CD4-positive, alpha-beta T cell (primary cell): ENCODE measurements at regions not wholly inside any gene's neighbourhood (a gene's known extent, or its start where the extent isn't known, plus 50 kb on each side); places are given as distances from the start of the nearest gene placed in this dataset.

Source experiments
- ATAC-seq: fragments of 200-7000 bp; cut with Tn5 transposase; one replicate; pipeline ENCODE4 v1.10.0; 2022; ENCODE audit warnings: mild to moderate bottlenecking; ENCODE audit not compliant: poor library complexity
- CTCF ChIA-PET: fragments of 350-600 bp; sonication (Branson Sonifier 250); formaldehyde crosslinking; loops from one replicate; lab custom pipeline; 2021; ENCODE audit warnings: antibody characterized with exemption, inconsistent platforms; lab: Charles Lee
- POLR2A ChIA-PET: fragments of 350-600 bp; sonication (Branson Sonifier 250); formaldehyde crosslinking; loops from one replicate; lab custom pipeline; 2021; ENCODE audit warnings: antibody characterized with exemption, inconsistent platforms; lab: Charles Lee
- DNase-seq, 14 experiments: peaks; one replicate each; pipeline ENCODE4 v3.0.0-alpha.2; 2013 to 2020; ENCODE audit warnings: mixed read lengths in 2 of 14
- H3K27ac ChIP-seq, 2 donors: one replicate each; pipeline versions ENCODE4 v1.5.1 to v1.7.0; 2013; ENCODE audit warnings: low read length in 2 of 2, low read depth in 1 of 2, mild to moderate bottlenecking in 1 of 2
- H3K27me3 ChIP-seq, 2 experiments: 1 replicate in 1 of 2; 2 replicates in 1 of 2; pipeline versions ENCODE4 v1.6.1 to v1.7.0; 2013; ENCODE audit warnings: low read length in 2 of 2, control low read depth in 1 of 2, mild to moderate bottlenecking in 1 of 2, moderate library complexity in 1 of 2; ENCODE audit not compliant: insufficient read depth in 2 of 2, control insufficient read depth in 1 of 2
- H3K36me3 ChIP-seq: one replicate; pipeline ENCODE4 v1.6.1; 2013; ENCODE audit warnings: low read length, control low read depth; ENCODE audit not compliant: insufficient read depth
- H3K4me1 ChIP-seq: one replicate; pipeline ENCODE4 v1.6.1; 2013; ENCODE audit warnings: low read length, control low read depth; ENCODE audit not compliant: insufficient read depth
- H3K4me3 ChIP-seq: one replicate; pipeline ENCODE4 v1.5.1; 2013; ENCODE audit warnings: mild to moderate bottlenecking, low read length, moderate library complexity
- H3K9me3 ChIP-seq, 2 experiments: 1 replicate in 1 of 2; 2 replicates in 1 of 2; pipeline versions ENCODE4 v1.6.1 to v1.7.0; 2013; ENCODE audit warnings: low read length in 2 of 2, mild to moderate bottlenecking in 2 of 2, control low read depth in 1 of 2, moderate library complexity in 1 of 2; ENCODE audit not compliant: control insufficient read depth in 1 of 2, insufficient read depth in 1 of 2
- H3K27ac Mint-ChIP-seq: one replicate; pipeline ENCODE4 v1.8.0; 2020; ENCODE audit warnings: mixed read lengths
- H3K27me3 Mint-ChIP-seq: one replicate; pipeline ENCODE4 v1.8.0; 2021; ENCODE audit warnings: mixed read lengths
- H3K36me3 Mint-ChIP-seq: one replicate; pipeline ENCODE4 v1.8.0; 2021; ENCODE audit warnings: low read depth, mixed read lengths
- H3K4me1 Mint-ChIP-seq: one replicate; pipeline ENCODE4 v1.8.0; 2021; ENCODE audit warnings: low read depth, mixed read lengths
- H3K4me3 Mint-ChIP-seq: one replicate; pipeline ENCODE4 v1.8.0; 2020; ENCODE audit warnings: mild to moderate bottlenecking, mixed read lengths
- H3K9me3 Mint-ChIP-seq: one replicate; pipeline ENCODE4 v1.8.0; 2020; ENCODE audit warnings: mixed read lengths
- intact Hi-C, 2 experiments: fragments of 100-400 bp; cut with DNase I in 1 of 2; cut with micrococcal nuclease in 1 of 2; formaldehyde crosslinking; loops; one replicate each; pipeline versions ENCODE4 v1.15.1 to v1.9.0; 2023 to 2025; cut with DNase I, micrococcal nuclease
- TF ChIP-seq, protein P1 (sequence below): fragments of 200-600 bp; IDR thresholded peaks from one replicate; pipeline ENCODE4 v1.8.0; 2022; ENCODE audit warnings: antibody characterized with exemption, mild to moderate bottlenecking

GRCh38 chr6:14717307-14717706, 528.6 kb upstream of the JARID2 start:
- H3K4me1 Mint-ChIP-seq, result peaks cover 46% of the 10 kb centered on the region
- H3K27ac Mint-ChIP-seq, result no peak overlapping the region

GRCh38 chr6:14718861-14719260, 527.0 kb upstream of the JARID2 start:
- Mint-ChIP-seq H3K36me3 (no peaks in the 10 kb centered on the region), H3K27me3 (no peaks in the 10 kb centered on the region), H3K9me3 (no peaks in the 10 kb centered on the region), H3K27ac (peak overlapping the region; percentile 45), H3K4me3 (no peak overlapping the region), H3K4me1 (peaks cover 53% of the 10 kb centered on the region)
- intact Hi-C loops, result no loop called here
- DNase-seq, result no peak
- TF ChIP-seq, protein P1, sequence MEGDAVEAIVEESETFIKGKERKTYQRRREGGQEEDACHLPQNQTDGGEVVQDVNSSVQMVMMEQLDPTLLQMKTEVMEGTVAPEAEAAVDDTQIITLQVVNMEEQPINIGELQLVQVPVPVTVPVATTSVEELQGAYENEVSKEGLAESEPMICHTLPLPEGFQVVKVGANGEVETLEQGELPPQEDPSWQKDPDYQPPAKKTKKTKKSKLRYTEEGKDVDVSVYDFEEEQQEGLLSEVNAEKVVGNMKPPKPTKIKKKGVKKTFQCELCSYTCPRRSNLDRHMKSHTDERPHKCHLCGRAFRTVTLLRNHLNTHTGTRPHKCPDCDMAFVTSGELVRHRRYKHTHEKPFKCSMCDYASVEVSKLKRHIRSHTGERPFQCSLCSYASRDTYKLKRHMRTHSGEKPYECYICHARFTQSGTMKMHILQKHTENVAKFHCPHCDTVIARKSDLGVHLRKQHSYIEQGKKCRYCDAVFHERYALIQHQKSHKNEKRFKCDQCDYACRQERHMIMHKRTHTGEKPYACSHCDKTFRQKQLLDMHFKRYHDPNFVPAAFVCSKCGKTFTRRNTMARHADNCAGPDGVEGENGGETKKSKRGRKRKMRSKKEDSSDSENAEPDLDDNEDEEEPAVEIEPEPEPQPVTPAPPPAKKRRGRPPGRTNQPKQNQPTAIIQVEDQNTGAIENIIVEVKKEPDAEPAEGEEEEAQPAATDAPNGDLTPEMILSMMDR, result no peak
- H3K27me3 ChIP-seq, result no peaks in the 10 kb centered on the region
- H3K36me3 ChIP-seq, result no peaks in the 10 kb centered on the region
- no peaks in the 10 kb centered on the region for H3K9me3 ChIP-seq
- ChIA-PET POLR2A (no interaction called here), CTCF (no interaction called here)
- H3K4me3 ChIP-seq, result no peak overlapping the region
- no peak overlapping the region for H3K27ac ChIP-seq
- no peak for ATAC-seq
- H3K4me1 ChIP-seq, result peaks cover 41% of the 10 kb centered on the region

More at GRCh38 chr6:14717307-14717706, 528.6 kb upstream of the JARID2 start:
- DNase-seq (peak in 5 of 14 experiments; percentile 9 to 65 (median 47)), ATAC-seq (peak; percentile 74)
- Mint-ChIP-seq H3K27me3 (no peaks in the 10 kb centered on the region), H3K36me3 (no peaks in the 10 kb centered on the region), H3K9me3 (no peaks in the 10 kb centered on the region), H3K4me3 (no peak overlapping the region)
- no peak overlapping the region for H3K27ac ChIP-seq
- no peaks in the 10 kb centered on the region for H3K36me3 ChIP-seq
- TF ChIP-seq, protein P1, result no peak
- H3K9me3 ChIP-seq, result no peaks in the 10 kb centered on the region
- CTCF ChIA-PET, result no interaction called here
- peaks cover 31% of the 10 kb centered on the region for H3K4me1 ChIP-seq
- no peaks in the 10 kb centered on the region for H3K27me3 ChIP-seq
- POLR2A ChIA-PET, result interaction anchor here (0.6 to 1.1 kb wide), 2 partner anchors 12 to 164 kb away, joined by 3 to 5 read pairs; no protein-coding TSS in a partner anchor
- H3K4me3 ChIP-seq, result peak overlapping the region; percentile 17
- intact Hi-C loops, result no loop called here

- POLR2A ChIA-PET, result no interaction called here
- Histone ChIP-seq H3K36me3 (no peaks in the 10 kb centered on the region), H3K4me1 (peaks cover 41% of the 10 kb centered on the region), H3K27me3 (no peaks in the 10 kb centered on the region), H3K4me3 (no peak overlapping the region), H3K9me3 (no peaks in the 10 kb centered on the region), H3K27ac (no peak overlapping the region)
- TF ChIP-seq, protein P1, result no peak
- intact Hi-C loops, result no loop called here
- Mint-ChIP-seq H3K36me3 (no peaks in the 10 kb centered on the region), H3K4me3 (no peak overlapping the region), H3K9me3 (no peaks in the 10 kb centered on the region), H3K27ac (peak overlapping the region; percentile 45), H3K27me3 (no peaks in the 10 kb centered on the region), H3K4me1 (peaks cover 57% of the 10 kb centered on the region)
- DNase-seq (no peak), ATAC-seq (no peak)
- CTCF ChIA-PET, result no interaction called here
Measured at GRCh38 chr6:14719270-14719669, 526.6 kb upstream of the JARID2 start.
